HG03571 (cell line): ENCODE measurements at regions not wholly inside any gene's neighbourhood (a gene's known extent, or its start where the extent isn't known, plus 50 kb on each side); places are given as distances from the start of the nearest gene placed in this dataset.
A peak's percentile ranks its signal among the peaks of the same experiment; 100 is the strongest.
"Not testable (repeated sequence)": the region's sequence is repeated elsewhere in the genome, so short reads cannot be mapped to it uniquely, and the experiment has no call there.

ENCODE experiments used
- ATAC-seq: cut with Tn5 transposase; IDR thresholded peaks from one replicate; pipeline ENCODE4 v1.9.1; 2021; ENCODE audit not compliant: unreplicated experiment

DNA sequence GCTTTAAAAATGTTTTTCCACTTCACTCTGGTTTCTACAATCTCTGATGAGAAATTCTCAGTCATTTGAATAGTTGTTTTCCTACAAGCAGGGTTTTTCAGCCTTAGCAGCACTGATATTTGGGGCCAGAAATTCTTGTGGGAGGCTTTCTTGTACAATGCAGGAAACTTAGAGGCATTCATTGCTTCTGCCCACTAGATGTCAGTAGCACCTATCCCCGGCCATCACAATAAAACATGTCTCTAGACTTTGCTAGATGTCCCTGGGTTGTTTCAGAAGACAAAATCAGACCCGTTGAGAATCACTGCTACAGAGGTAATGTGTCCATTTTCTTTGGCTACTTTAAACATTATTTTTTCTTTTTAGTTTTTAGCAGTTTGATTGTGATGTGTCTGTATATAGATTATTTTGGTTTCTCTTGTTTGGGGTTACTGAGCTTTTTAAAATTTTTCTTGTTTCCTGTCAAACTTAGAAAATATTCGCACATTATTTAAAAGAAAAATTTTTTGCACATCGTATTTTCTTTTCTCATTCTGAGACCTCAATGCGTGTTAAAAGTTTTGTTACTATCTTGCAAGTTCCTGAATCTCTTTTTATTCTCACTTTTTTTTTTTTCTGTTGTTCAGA is 60.8 kb upstream of the CCDC179 start:
- ATAC-seq = peak; percentile 82

DNA sequence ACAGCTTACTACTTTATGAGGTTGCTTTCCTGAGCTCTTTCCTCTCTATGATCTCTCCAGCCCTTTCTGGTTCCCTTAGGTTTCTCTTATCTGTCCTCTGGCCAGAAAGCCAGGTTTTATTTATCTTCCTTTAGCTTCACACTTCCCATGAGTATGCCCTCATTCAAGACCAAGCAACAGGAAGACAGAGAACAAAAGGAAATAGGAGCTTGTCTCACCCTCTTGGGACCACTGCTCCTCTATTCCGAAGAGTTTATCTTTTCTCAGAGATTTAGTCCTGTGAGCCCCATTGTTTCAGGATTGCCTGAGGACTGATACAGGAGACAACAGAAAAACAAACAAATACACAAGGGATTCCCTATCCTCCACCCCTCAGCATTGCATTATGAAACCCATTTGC is 62.4 kb upstream of the CCDC179 start:
- ATAC-seq = no peak

DNA sequence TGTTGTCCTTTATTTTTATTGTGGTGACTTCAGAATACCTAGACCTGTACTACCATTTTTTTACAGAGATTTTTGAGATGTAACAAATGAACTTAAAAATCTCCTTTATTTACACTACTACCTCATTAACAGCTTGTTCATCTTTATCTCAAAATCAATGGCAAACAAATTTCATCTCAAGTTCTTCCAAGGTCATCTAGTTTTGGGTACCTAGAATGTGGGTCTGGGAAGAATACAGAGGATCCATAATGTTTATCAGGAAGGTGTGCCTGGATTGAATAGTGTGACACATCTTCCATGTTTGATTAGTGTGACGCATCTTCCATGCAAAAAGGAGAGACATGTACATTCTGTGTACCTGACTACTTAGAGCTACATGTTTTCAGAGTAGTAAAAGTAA is 63.3 kb upstream of the CCDC179 start:
- no peak for ATAC-seq

DNA sequence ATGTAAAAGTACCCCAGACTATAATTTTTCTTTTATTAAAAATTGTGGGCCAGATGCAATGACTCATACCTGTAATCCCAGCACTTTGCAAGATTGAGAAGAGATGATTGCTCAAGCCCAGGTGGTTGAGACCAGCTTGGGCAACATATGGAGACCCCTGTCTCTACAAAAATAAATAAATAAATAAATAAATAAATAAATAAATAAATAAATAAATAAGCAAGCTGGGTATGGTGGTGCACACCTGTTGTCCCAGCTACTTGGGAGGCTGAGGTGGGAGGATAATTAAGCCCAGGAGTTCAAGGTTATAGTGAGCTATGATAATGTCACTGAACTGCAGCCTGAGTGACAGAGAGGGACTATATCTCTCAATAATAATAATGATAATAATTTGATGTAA is 66.1 kb upstream of the CCDC179 start:
- ATAC-seq = no peak

DNA sequence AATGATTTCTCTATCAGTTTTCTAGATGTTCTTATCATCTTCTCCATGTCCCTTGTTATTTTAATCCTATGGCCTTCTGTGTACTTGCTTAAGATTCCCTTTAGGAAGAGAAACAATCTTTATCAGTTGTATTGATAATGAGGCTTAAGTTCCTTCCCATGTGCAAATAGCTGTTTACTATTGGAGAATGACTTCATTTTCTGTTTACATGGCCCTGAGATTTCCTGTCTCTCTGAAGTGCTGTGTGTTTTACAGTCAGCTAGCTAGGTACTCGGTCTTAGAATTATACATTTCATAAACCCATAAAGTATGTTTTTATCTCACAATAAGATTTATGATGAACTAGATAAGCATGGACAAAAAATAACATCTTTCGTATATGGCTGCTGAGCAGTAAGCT is 67.5 kb upstream of the CCDC179 start:
- no peak for ATAC-seq

DNA sequence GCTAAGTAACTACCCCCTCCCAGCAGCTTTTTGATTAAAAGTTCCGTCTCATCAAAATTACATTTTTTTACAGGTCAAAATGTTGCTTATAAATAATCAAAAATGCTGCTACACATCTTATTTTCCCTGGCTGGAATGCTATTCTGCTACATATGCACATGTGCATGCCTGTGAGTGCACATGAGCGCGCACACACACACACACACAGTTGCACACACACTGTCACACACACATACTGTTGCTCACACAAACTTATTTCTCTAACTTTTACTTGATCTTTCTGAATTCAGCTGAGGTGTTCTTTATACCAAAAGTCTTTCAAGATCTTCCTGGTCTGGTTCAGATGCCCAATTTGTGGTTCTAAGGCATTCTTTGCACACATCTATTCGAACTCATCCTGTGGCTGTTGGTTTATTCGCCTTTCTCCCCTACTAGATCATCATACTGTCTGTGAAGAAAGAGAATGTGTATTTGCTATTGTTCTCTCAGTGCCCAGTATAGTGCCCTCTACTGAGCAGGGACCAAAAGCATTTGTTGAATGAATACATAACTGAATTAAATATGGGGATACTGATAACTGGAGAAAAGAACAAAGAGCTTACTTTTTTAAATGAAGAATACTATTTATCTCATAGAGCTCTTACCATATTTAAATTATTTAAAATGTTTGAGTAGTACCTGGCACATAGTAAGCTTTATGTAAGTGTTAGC is 68.1 kb upstream of the CCDC179 start:
- ATAC-seq = no peak

DNA sequence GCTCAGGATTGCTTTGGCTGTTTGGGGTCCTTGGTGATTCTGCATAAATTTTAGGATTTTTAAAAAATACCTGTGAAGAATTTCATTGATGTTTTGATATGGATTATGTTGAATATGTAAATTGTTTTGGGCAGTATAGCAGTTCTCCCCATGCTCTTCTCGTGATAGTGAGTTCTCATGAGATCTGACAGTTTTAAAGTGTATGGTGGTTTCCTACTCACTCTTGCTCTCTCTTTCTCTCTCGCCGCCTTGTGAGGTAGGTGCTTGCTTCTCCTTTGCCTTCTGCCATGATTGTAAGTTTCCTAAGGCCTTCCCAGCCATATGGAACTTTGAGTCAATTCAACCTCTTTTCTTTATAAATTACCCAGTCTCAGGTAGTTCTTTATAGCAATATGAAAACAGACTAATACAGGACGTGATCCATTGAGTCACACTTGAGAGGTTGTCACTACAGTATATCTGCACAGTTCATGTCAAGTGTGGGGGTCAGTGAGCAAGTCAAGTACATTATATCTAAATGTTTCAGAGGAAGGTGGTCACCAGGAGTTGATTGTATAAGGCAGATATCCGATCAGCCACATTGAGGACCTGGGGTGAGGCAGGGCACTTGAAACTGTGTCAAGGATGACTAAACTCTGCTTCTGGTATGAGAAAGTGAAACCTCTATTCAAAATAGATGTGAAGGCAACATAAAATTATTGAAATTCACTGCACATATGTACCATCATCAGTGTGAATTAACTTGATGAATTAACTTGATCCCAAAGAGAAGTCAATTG is 70.7 kb upstream of the CCDC179 start:
- ATAC-seq = peak; percentile 95

DNA sequence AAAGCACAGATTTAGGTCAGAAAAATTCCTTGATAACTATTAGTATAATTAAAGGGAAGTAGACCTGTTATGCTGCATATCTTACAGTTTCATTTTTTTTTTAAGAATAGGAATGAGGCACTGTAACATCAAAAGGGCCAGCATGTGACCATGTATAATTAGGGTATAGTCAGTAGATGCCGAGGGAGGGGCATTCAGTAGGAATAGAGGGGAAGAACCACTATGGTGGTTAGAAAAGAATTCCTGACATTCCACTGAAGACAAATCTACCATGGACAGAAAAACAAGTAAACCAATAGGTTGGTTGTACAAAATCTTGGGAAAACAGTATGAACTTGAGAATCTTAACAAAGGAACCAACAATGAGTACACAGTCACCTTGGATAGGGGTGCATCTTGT is 78.4 kb upstream of the CCDC179 start:
- no peak for ATAC-seq

DNA sequence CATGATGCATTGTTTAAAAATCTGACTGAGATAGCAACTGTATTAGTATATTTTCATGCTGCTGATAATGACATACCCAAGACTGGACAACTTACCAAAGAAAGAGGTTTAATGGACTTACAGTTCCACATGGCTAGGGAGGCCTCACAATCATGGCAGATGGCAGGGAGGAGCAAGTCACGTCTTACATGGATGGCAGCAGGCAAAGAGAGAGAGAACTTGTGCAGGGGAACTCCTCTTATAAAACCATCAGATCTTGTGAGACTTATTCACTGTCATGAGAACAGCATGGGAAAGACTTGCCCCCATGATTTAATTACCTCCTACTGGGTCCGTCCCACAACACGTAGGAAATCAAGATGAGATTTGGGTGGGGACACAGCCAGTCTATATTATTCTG is 81.3 kb upstream of the CCDC179 start:
- ATAC-seq = not testable (repeated sequence)

DNA sequence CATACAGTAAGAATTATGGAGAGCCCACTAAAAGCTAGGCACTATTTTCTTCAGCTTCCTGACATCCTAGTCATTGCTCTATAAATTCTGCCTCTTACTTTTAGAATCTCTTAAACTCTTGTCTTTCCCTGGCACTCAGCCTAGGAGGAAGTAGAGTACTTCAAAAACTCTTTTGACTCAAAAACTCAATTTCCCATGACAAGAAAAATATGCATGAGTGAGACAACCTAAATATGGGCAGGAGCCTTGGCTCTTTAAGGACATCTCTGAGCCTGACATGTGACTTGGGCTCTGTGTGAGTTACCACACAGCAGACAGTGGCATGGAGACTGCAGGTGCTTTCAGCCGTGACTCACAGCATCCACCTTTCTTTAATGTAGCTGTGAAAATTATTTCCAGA is 97.5 kb upstream of the CCDC179 start:
- no peak for ATAC-seq

DNA sequence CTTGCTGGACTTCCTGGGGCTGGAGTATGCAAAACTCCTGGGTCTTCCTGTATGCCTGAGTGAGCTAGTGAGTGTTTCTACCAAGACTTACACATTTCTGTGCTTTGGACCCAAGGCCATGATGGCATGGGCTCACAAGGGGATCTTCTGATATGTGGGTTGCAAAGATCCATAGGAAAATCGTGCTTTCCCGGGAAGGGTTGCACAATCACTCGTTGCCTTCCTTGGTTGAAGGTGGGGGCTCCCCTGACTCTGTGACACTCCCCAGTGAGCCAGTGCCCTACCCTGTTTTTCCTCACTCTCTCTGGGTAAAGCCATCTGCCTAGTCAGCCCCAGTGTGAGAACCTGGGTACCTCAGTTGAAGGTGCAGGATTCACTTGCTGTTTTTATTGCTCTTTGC is 114.0 kb upstream of the CCDC179 start:
- ATAC-seq = no peak

DNA sequence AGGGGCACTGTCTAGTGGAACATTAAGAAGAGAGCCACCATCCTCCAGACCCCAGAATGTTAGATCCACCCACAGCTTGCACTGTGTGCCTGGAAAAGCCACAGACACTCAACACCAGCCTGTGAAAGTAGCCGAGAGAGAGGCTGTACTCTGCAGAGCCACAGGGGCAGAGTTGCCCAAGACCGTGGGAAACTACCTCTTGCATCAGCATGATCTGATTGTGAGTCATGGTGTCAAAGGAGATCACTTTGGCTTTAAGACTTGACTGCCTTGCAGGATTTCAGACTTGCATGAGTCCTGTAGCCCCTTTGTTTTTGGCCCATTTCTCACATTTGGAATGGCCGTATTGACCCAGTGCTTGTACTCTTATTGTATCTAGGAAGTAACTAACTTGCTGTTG is 115.9 kb upstream of the CCDC179 start:
- no peak for ATAC-seq

DNA sequence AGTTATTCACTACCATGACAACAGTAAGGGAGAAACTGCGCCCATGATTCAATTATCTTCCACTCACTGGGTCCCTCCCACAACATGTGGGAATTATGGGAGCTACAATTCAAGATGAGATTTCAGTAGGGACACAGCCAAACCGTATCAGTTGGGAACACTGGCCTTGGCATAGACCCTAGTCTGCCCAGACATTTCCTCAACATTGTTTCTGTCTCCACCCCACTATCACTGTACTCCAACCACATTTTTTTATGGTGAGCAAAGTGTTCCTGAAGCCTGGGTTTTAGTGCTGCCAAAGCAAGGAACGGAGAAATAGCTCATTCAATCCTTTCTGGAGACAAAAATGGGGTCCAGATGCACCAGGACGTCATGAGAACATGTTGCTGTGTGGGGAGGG is 122.6 kb upstream of the CCDC179 start:
- ATAC-seq = no peak

DNA sequence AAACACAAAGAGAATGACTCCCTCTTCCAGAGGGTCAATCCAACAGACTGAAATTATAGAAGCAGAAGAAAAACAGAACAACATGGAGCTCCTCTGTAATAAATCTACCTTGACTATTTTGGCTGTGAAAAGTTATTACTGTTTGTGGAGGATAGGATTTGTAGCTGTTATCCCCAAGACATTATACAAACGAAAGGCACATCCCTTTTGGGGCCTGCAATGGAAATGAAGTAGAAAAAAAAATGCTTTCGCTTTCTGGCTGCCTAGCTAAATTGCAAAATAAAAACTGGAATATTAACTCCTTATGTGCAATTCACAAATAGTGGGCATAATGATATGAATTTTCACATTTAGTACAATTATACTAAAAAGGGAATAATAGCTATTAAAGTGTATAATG is 123.8 kb upstream of the CCDC179 start:
- ATAC-seq = no peak

DNA sequence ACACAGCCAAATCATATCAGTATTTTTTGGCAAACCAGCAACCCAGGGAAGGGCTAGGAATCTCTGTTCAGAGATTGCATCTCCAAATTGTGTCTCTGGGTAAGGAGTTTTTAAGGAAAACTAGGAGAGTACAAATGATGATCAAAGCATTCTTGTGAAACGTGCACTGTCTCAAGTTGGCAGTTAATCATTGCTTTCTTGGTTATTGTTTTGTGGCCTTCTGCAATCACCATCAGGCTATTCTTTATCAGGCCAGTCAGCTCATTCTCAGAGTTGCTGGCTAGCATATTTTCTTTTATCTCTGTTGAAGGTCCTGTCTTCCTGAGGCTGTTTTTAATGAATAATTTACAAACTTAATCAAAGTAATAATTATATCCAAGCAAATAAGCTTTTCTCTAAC is 129.1 kb upstream of the CCDC179 start:
- ATAC-seq = no peak

DNA sequence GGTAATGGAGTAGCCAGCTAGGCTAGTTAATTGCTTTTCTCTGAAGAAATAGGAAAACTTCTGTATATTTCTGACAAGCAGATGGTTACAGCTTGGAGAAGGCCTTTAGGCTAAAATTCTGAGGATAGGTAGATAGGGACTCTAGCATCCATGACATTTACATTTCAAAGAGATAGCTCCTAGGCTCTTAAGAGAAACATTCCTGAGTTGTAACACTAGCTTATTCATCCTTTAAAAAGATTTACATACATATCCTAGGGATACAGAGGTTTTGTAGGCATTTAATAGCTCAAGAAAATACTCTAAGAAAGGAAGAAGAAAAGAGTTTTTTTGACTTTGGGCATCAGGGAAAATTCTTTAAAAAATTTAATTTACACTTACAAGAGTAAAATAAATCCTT is 130.9 kb upstream of the CCDC179 start:
- no peak for ATAC-seq

DNA sequence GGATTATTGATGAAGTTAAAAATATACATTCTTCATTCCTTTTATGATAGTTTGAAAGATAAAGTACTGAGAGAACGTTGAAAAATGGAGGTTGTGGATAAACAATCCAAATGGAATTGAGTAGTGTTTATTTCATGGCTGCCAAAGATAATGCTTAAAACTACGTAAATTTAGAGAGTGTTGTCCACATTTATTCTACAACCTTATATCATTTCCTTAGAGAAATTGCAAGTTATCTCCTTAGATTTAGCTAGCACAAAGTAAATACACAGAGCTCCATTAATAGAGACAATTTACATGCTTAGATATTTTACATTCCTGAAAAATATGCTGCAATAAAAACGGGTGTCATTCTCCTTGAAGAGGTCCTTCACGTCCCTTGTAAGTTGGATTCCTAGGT is 146.5 kb upstream of the CCDC179 start:
- ATAC-seq = no peak

DNA sequence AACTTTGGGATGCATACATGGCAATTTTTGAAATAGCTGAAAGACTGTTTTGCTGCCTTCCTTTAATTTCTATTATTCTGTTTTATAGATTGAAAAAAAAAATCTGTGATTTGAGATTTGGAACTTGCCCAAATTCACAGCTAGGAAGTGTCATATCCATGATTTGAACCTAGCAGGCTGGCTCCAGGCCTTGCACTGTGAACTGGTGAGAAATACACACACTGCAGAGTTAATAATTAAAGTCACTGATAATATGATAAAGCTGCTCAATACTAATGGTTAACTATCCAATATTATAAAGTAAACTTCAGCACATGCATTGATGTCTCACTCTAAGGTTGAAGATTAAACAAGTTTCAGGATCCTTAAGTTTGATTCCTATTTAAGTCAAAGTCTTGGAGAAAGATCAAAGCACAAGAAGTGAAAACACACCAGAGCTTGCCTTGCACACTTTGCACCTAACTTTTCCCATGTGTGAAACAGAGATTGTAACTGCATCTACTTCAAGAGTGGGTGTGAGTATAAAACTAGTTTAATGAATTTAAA is 150.6 kb upstream of the CCDC179 start:
- no peak for ATAC-seq

DNA sequence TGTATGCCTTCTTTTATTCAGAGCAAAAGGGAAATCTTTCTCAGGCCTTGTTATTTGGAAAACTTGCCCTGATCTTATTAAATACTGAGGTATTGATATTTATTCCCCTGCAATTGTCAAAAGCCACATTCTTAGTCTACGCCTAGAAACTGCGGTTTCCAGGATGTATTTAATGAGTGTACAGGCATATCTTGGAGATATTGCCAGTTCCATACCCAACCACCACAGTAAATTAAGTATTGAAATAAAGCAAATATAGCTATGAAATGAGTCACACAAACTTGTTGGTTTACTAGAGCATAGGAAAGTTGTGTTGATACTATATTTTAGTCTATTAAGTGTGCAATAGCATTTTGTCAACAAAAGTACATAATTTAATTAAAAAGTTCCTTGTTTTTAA is 152.7 kb upstream of the CCDC179 start:
- no peak for ATAC-seq

DNA sequence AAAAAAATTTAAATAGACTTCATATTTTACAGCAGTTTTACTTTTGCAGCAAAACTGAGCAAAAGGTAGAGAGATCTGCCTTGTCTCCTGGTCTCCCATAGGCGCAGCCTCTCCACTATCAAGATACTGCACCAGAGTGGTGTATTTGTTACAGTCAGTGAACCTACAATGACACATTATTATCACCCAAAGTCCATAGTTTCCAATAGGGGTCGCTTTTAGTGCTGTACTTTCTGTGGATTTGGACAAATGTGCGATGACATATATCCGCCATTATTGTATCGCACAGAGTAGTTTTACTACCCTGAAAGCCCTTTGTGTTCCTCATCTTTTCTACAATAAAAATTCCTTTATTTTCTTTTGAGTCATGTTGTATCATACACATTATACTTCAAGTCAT is 153.2 kb upstream of the CCDC179 start:
- no peak for ATAC-seq

DNA sequence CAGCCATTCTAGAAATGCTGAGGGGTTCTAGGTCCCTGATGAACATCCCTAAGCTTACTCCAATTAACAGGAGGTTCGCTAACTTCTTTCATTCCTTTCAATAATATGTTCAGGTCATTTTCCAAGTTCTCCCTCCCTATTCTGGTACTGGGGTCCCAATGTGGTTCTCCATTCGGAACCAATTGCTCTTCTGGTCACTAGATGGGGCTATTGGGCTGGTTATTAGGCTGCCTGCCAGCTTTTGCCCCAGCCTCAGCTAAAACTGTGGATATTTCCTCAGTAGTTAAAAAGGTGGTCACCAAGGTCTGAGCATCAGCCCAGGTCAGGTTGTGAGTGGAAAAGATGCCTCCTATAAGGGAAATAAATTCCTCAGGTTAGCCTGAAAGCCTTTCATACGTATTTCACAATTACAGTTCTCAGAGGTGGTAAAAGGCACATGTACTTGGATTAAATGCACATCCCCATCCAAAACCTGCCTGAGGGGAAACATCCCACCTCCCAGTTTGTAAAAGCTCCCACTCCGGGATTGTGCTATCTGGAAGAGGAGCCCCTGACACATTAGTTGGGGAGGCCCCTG is 161.1 kb upstream of the CCDC179 start:
- no peak for ATAC-seq

DNA sequence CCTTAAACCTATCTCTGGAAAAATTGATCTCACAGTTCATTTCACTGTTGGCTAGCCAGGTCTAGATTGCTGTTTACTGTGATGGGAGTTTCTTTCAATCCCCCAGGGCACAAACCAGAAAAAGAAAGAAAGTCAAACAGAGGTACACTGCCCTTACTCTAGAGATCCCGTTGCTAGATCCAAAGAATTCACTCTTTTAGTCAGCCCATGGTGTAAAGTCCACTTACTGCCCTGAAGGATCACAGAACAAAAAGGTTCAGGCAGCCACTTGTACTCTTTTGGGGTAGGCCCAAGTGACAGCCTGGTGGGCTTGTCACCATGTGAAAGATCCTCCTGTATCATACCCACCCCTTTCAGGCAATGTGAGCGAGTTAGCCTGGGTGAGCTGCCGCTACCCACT is 162.6 kb upstream of the CCDC179 start:
- ATAC-seq = no peak
